Prostate gland (tissue), 2 donors: ENCODE measurements at regions not wholly inside any gene's neighbourhood (a gene's known extent, or its start where the extent isn't known, plus 50 kb on each side); places are given as distances from the start of the nearest gene placed in this dataset.

ENCODE experiments used
- POLR2AphosphoS5 ChIP-seq: sonication (generic); formaldehyde crosslinking; IDR thresholded peaks from one replicate; pipeline ENCODE4 v1.6.1; 2017; ENCODE audit warnings: antibody characterized with exemption
- TF ChIP-seq, protein P1 (sequence below), 4 experiments: fragments of 200-600 bp in 2 of 4; fragments of 450-650 bp in 2 of 4; sonication (generic) in 2 of 4; IDR thresholded peaks; 1 replicate in 3 of 4; 2 replicates in 1 of 4; pipeline ENCODE4 v1.5.1; 2016 to 2019; ENCODE audit warnings: antibody characterized with exemption in 4 of 4, mild to moderate bottlenecking in 2 of 4, moderate library complexity in 2 of 4

DNA sequence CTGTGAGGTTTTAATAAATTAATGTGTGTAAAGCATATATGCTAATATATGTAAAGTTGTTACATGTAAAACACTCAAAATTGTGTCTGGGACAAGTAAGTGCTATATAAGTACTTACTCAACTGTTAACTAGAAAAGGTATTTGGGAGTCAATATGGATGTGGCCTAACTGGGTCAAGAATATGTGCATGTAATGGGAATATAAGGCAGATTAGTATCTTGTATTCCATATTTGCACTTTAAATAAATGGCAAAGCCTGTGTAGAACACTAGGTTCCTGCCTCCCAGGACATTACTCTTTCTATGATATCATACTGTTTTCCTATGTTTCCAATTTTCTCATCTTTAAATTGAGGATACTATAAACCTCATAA, 270.6 kb downstream of the FBXO8 start:
- TF ChIP-seq, protein P1, sequence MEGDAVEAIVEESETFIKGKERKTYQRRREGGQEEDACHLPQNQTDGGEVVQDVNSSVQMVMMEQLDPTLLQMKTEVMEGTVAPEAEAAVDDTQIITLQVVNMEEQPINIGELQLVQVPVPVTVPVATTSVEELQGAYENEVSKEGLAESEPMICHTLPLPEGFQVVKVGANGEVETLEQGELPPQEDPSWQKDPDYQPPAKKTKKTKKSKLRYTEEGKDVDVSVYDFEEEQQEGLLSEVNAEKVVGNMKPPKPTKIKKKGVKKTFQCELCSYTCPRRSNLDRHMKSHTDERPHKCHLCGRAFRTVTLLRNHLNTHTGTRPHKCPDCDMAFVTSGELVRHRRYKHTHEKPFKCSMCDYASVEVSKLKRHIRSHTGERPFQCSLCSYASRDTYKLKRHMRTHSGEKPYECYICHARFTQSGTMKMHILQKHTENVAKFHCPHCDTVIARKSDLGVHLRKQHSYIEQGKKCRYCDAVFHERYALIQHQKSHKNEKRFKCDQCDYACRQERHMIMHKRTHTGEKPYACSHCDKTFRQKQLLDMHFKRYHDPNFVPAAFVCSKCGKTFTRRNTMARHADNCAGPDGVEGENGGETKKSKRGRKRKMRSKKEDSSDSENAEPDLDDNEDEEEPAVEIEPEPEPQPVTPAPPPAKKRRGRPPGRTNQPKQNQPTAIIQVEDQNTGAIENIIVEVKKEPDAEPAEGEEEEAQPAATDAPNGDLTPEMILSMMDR (IDR thresholded peaks at IDR 0.05), result no peak
- no peak for TF ChIP-seq POLR2AphosphoS5
